Neural progenitor cell (in vitro differentiated cells): ENCODE measurements at regions not wholly inside any gene's neighbourhood (a gene's known extent, or its start where the extent isn't known, plus 50 kb on each side); places are given as distances from the start of the nearest gene placed in this dataset.

ENCODE experiments used
- DNase-seq: peaks from one replicate; pipeline ENCODE4 v3.0.0-alpha.2; 2016; ENCODE audit warnings: low spot score
- H2AFZ ChIP-seq: fragments of 200-600 bp; sonication (generic); replicated peaks from 2 replicates; pipeline ENCODE4 v1.6.1; 2016; ENCODE audit warnings: antibody characterized with exemption
- H3F3A ChIP-seq: fragments of 200-600 bp; sonication (generic); 2 replicates; pipeline ENCODE4 v1.6.1; 2016; ENCODE audit warnings: antibody characterized with exemption, low read depth
- H3K27ac ChIP-seq: fragments of 200-600 bp; sonication (generic); 2 replicates; pipeline ENCODE4 v1.5.1; 2016; ENCODE audit warnings: mild to moderate bottlenecking
- H3K27me3 ChIP-seq: fragments of 200-600 bp; sonication (generic); 2 replicates; pipeline ENCODE4 v1.6.1; 2016; ENCODE audit warnings: mild to moderate bottlenecking, moderate library complexity
- H3K36me3 ChIP-seq: fragments of 200-600 bp; sonication (generic); 2 replicates; pipeline ENCODE4 v1.5.1; 2016
- H3K4me1 ChIP-seq: fragments of 200-600 bp; sonication (generic); 2 replicates; pipeline ENCODE4 v1.6.1; 2016; ENCODE audit warnings: mixed run types
- H3K4me2 ChIP-seq: fragments of 200-600 bp; sonication (generic); 2 replicates; pipeline ENCODE4 v1.6.1; 2016
- H3K4me3 ChIP-seq: fragments of 200-600 bp; sonication (generic); 2 replicates; pipeline ENCODE4 v1.5.1; 2016
- H3K79me2 ChIP-seq: fragments of 200-600 bp; sonication (generic); 2 replicates; pipeline ENCODE4 v1.6.1; 2016; ENCODE audit warnings: low read depth
- H3K9ac ChIP-seq: fragments of 200-600 bp; sonication (generic); 2 replicates; pipeline ENCODE4 v1.6.1; 2016
- H3K9me3 ChIP-seq: fragments of 200-600 bp; sonication (generic); 2 replicates; pipeline ENCODE4 v1.5.1; 2016; ENCODE audit warnings: low read depth
- H4K20me1 ChIP-seq: fragments of 200-600 bp; sonication (generic); 2 replicates; pipeline ENCODE4 v1.6.1; 2016; ENCODE audit warnings: low read depth
- H3K27ac Mint-ChIP-seq: 3 replicates; pipeline ENCODE4 v1.8.0; 2021; ENCODE audit warnings: mixed read lengths
- H3K27me3 Mint-ChIP-seq: 2 replicates; pipeline ENCODE4 v1.8.0; 2022; ENCODE audit warnings: low read depth, mild to moderate bottlenecking, inconsistent platforms, moderate library complexity, mixed read lengths; ENCODE audit not compliant: insufficient read depth
- H3K36me3 Mint-ChIP-seq: 3 replicates; pipeline ENCODE4 v1.8.0; 2021; ENCODE audit warnings: mixed read lengths
- H3K4me1 Mint-ChIP-seq: 3 replicates; pipeline ENCODE4 v1.8.0; 2021; ENCODE audit warnings: mixed read lengths
- H3K4me3 Mint-ChIP-seq: 3 replicates; pipeline ENCODE4 v1.8.0; 2021; ENCODE audit warnings: mild to moderate bottlenecking, moderate library complexity, mixed read lengths
- H3K9me3 Mint-ChIP-seq: 3 replicates; pipeline ENCODE4 v1.8.0; 2020; ENCODE audit warnings: mixed read lengths
- CTCF ChIP-seq: fragments of 200-600 bp; sonication (generic); IDR thresholded peaks from 2 replicates; pipeline ENCODE4 v1.5.1; 2017; ENCODE audit warnings: antibody characterized with exemption, mild to moderate bottlenecking
- EZH2 ChIP-seq: fragments of 200-600 bp; sonication (generic); IDR thresholded peaks from 2 replicates; pipeline ENCODE4 v1.6.1; 2017; ENCODE audit warnings: antibody characterized with exemption, mild to moderate bottlenecking, moderate library complexity
- EZH2phosphoT487 ChIP-seq: fragments of 200-600 bp; sonication (generic); IDR thresholded peaks from 2 replicates; pipeline ENCODE4 v1.6.1; 2017; ENCODE audit warnings: antibody characterized with exemption

GRCh38 chr4:53959343-53960120 lies 104.9 kb downstream of the CHIC2 start:
- Mint-ChIP-seq H3K4me3 (no peak overlapping the region), H3K27ac (no peak overlapping the region), H3K9me3 (no peaks in the 10 kb centered on the region), H3K36me3 (no peaks in the 10 kb centered on the region), H3K4me1 (peaks cover 70% of the 10 kb centered on the region), H3K27me3 (peaks cover 2% of the 10 kb centered on the region)
- DNase-seq = no peak
- no peaks in the 10 kb centered on the region for H3K9me3 ChIP-seq
- H3K27ac ChIP-seq = no peak overlapping the region
- peaks cover 25% of the 10 kb centered on the region for H3K4me1 ChIP-seq
- no peaks in the 10 kb centered on the region for H3K27me3 ChIP-seq
- no peak overlapping the region for H3K9ac ChIP-seq
- peaks cover 23% of the 10 kb centered on the region for H3F3A ChIP-seq
- H3K4me3 ChIP-seq = no peak overlapping the region
- H4K20me1 ChIP-seq = no peaks in the 10 kb centered on the region
- H3K79me2 ChIP-seq = no peaks in the 10 kb centered on the region
- no peak overlapping the region for H3K4me2 ChIP-seq
- H3K36me3 ChIP-seq = no peaks in the 10 kb centered on the region
- TF ChIP-seq CTCF (no peak), EZH2phosphoT487 (no peak), EZH2 (no peak)
- no peak overlapping the region for H2AFZ ChIP-seq

GRCh38 chr4:53956454-53956853 lies 108.0 kb downstream of the CHIC2 start:
- Histone ChIP-seq H3K4me2 (no peak overlapping the region), H3K4me1 (no peaks in the 10 kb centered on the region), H3K79me2 (no peaks in the 10 kb centered on the region), H3K9me3 (no peaks in the 10 kb centered on the region), H3F3A (no peaks in the 10 kb centered on the region), H3K27me3 (no peaks in the 10 kb centered on the region), H2AFZ (no peak overlapping the region), H3K9ac (no peak overlapping the region), H4K20me1 (no peaks in the 10 kb centered on the region), H3K27ac (no peak overlapping the region), H3K4me3 (no peak overlapping the region), H3K36me3 (no peaks in the 10 kb centered on the region)
- no peak for DNase-seq
- no peak overlapping the region for H3K4me3 Mint-ChIP-seq
- H3K9me3 Mint-ChIP-seq = no peaks in the 10 kb centered on the region
- no peak for TF ChIP-seq CTCF
- no peak for TF ChIP-seq EZH2
- no peak for TF ChIP-seq EZH2phosphoT487
- H3K27ac Mint-ChIP-seq = no peak overlapping the region
- H3K36me3 Mint-ChIP-seq = no peaks in the 10 kb centered on the region
- peaks cover 39% of the 10 kb centered on the region for H3K4me1 Mint-ChIP-seq
- H3K27me3 Mint-ChIP-seq = peaks cover 2% of the 10 kb centered on the region

GRCh38 chr4:53956053-53956452 lies 108.4 kb downstream of the CHIC2 start:
- no peak overlapping the region for H3K27ac ChIP-seq
- no peaks in the 10 kb centered on the region for H3K9me3 ChIP-seq
- H3K4me3 ChIP-seq = no peak overlapping the region
- no peak overlapping the region for H2AFZ ChIP-seq
- no peaks in the 10 kb centered on the region for H3K27me3 ChIP-seq
- no peak overlapping the region for H3K4me2 ChIP-seq
- no peaks in the 10 kb centered on the region for H4K20me1 ChIP-seq
- no peaks in the 10 kb centered on the region for H3F3A ChIP-seq
- Mint-ChIP-seq H3K4me3 (no peak overlapping the region), H3K27ac (no peak overlapping the region), H3K4me1 (peaks cover 35% of the 10 kb centered on the region), H3K9me3 (no peaks in the 10 kb centered on the region), H3K36me3 (no peaks in the 10 kb centered on the region), H3K27me3 (peaks cover 2% of the 10 kb centered on the region)
- H3K9ac ChIP-seq = no peak overlapping the region
- TF ChIP-seq CTCF = no peak
- DNase-seq = no peak
- H3K79me2 ChIP-seq = no peaks in the 10 kb centered on the region
- no peaks in the 10 kb centered on the region for H3K36me3 ChIP-seq
- no peaks in the 10 kb centered on the region for H3K4me1 ChIP-seq
